Astrocyte of the cerebellum (primary cell): ENCODE measurements at regions not wholly inside any gene's neighbourhood (a gene's known extent, or its start where the extent isn't known, plus 50 kb on each side); places are given as distances from the start of the nearest gene placed in this dataset.
"Not testable (repeated sequence)": the region's sequence is repeated elsewhere in the genome, so short reads cannot be mapped to it uniquely, and the experiment has no call there.

Source experiments
- DNase-seq: peaks from one replicate; pipeline ENCODE4 v3.0.0-alpha.2; 2011; ENCODE audit warnings: low read depth
- H3K4me3 ChIP-seq: 2 replicates; pipeline ENCODE4 v1.5.1; 2011; ENCODE audit warnings: mild to moderate bottlenecking, low read depth, low read length, moderate library complexity
- in situ Hi-C: cut with HindIII; loops from 2 replicates; pipeline ENCODE4 v1.10.0; 2017; ENCODE audit warnings: low sequenced_read_pairs
- TF ChIP-seq, protein P1 (sequence below): IDR thresholded peaks from 2 replicates; pipeline ENCODE4 v1.5.1; 2012; ENCODE audit warnings: low read length, low read depth, moderate library complexity, mild to moderate bottlenecking; ENCODE audit errors: missing control alignments

DNA sequence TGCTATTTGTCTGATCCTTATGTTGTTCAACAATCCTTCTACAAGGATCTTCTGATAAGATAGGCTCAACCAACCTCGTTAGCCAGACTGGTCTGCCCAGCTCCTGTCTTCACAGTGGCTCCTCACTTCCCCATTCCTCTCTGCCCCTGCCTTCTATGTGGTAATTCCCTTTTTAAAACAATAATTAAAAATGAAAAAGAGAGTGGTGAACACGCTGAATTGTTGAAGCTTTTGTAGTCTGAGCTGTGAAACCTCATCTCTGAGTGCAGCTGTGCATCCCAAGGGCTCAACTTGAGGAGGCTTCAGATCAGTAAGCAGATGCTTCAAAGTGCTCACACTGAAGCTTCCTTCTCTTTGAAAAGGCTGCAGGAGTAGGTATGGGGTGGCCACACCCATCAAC, 70.7 kb upstream of the JUN start:
- no peak for DNase-seq
- TF ChIP-seq, protein P1, sequence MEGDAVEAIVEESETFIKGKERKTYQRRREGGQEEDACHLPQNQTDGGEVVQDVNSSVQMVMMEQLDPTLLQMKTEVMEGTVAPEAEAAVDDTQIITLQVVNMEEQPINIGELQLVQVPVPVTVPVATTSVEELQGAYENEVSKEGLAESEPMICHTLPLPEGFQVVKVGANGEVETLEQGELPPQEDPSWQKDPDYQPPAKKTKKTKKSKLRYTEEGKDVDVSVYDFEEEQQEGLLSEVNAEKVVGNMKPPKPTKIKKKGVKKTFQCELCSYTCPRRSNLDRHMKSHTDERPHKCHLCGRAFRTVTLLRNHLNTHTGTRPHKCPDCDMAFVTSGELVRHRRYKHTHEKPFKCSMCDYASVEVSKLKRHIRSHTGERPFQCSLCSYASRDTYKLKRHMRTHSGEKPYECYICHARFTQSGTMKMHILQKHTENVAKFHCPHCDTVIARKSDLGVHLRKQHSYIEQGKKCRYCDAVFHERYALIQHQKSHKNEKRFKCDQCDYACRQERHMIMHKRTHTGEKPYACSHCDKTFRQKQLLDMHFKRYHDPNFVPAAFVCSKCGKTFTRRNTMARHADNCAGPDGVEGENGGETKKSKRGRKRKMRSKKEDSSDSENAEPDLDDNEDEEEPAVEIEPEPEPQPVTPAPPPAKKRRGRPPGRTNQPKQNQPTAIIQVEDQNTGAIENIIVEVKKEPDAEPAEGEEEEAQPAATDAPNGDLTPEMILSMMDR: no peak
- in situ Hi-C loops: no loop called here
- H3K4me3 ChIP-seq: no peak overlapping the region

DNA sequence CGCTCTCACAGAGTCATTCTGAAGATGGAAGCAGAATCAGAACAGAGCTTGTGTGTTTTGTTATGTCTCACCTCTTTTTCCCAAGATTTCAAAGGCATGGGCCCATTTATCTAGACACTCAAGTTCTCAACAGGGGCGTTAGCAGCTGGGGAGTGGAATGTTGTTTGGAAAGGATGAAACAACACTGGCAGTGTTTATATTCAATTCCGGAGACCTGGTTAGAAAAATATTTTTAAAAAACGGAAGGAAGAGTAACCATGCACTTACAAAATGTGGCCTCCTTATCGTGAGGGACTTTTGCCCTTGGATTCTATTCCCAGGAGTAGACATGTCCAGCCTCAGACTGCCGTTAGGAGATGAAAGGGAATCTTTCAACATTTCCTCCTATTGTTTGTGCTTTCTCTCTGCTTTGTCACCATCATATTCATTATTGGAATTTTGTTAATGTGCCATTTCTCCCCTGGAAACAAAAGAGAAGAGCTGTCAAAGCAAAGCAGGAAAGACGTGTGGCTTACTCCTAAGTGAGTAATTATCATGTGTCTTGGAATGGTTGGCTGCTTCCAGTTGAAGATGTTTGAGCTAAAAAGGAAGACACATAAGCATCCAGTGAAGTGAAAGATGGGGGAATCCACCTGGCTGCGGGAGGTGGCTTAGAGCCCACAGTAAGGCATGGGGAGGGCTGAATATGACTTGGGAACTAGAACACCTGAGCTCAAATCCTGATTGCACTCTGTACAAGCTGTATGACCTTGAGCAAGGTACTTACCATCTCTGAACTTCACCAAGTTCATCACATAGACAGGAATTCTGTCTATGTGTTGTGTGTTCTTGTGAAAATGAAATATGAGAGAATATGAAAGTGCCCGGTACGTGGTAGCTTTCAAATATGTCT, 71.7 kb upstream of the JUN start:
- H3K4me3 ChIP-seq: no peak overlapping the region
- no peak for DNase-seq
- TF ChIP-seq, protein P1: no peak
- in situ Hi-C loops: no loop called here

DNA sequence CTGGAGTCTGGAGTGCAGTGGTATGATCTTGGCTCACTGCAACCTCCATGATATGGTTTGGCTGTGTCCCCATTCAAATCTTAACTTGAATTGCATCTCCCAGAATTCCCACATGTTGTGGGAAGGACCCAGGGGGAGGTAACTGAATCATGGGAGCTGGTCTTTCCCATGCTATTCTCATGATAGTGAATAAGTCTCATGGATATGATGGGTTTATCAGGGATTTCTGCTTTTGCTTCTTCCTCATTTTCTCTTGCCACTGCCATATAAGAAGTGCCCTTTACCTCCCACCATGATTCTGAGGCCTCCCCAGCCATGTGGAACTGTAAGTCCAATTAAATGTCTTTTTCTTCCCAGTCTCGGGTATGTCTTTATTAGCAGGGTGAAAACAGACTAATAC, 72.4 kb upstream of the JUN start:
- H3K4me3 ChIP-seq, DNase-seq, in situ Hi-C loops: not testable (repeated sequence)

DNA sequence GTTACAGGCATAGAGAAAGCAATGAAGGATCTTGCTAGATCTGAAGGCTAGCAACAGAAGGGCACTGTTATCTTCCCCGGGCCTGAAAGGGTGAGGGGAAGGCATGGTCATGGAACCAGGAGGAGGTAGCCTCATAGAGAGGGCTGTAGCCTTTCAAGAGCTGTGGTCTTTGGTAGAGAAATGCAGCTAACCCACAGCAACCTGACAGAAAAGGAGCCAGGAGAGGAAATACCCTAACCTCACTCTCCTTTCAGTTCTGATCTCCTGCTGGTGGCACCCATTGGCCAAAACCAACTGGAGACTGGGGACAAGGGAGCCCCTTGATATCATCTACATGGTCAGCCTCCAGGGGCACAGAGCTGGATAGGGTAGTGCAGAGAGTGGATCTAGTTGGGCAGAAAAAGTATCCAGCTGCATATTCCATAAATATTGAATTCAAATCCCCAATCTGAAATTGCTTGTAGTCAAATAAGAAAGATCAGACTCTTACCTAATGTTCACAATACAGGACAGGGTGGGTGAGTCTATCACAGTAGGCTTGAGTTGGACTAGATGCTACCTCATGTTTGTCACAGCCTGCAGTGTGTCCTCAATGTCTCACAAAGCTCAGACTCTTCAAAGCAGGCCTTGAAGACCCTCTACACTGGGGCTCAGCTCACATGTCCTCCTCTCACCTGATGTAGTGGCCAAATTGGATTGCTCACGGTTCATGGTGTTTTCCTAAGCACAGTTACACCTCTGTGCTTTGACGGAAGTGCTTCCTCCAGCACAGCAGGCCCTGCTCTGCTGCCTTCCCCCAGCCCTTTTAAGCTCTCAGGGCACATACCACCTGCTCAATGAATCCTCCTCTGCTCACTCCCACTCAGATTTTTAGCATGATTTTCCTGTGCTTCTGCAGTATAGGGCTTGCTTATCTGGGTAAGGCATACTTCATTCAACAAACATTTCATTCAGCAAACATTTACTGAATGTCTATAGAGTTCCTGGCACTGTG, 74.1 kb upstream of the JUN start:
- TF ChIP-seq, protein P1: no peak
- no peak for DNase-seq
- in situ Hi-C loops: no loop called here
- no peak overlapping the region for H3K4me3 ChIP-seq

DNA sequence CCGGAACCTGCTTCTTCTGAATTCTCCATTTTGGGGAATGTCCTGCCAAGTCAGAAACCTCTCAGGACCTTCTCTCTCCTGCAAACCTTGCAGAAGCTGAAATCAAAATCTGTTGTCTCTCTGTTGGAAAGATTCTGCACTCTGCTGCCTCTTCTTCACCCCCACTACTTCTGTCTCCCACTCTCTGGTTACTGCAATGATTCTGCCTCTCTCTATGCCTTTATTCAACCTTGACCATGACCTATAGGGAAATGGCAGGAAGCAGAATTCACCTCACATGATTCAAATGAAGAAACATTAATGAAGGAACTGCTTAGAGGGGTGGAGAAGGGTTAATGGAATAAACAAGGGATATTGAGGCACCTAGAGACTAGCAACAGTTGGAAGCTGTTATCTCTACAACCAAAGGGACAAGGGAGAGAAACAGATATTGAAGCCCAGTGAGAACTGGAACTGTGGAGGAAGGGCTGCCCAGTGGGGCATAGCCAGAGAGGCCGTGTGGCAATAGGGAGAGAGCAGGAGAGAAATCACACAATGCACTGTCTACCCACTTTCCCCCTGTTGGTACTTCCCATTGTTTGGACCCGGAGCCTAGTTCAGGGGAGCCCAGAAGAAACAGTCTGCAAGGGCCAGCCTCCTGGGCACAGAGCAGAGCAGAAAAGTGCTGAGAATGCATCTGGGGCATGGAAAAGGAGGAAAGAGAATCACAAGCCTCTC, 76.1 kb upstream of the JUN start:
- no peak overlapping the region for H3K4me3 ChIP-seq
- no peak for DNase-seq
- in situ Hi-C loops: no loop called here
- TF ChIP-seq, protein P1: no peak

DNA sequence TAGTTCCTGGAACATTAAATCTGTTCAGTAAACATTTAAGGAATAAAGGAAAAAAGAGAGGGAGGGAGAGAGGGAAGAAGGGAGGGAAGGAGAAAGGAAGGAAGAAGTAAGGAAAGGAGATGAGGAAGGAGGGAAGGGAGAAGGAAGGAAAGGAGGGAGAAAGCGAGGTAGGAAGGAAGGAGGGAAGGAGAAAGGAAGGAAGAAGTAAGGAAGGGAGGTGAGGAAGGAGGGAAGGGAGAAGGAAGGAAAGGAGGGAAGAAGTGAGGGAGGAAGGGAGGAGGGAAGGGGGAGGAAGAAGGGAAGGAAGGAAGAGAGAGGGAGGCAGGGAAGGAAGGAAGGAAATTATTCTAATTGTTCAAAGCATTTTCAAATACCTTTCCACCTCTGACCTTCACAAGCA, 77.2 kb upstream of the JUN start:
- in situ Hi-C loops: no loop called here
- no peak overlapping the region for H3K4me3 ChIP-seq
- no peak for DNase-seq
- TF ChIP-seq, protein P1: no peak
